RKO (cell line): ENCODE measurements at regions not wholly inside any gene's neighbourhood (a gene's known extent, or its start where the extent isn't known, plus 50 kb on each side); places are given as distances from the start of the nearest gene placed in this dataset.
"Not testable (repeated sequence)": the region's sequence is repeated elsewhere in the genome, so short reads cannot be mapped to it uniquely, and the experiment has no call there.

Experiments used
- DNase-seq: peaks from one replicate; pipeline ENCODE4 v3.0.0-alpha.2; 2016; ENCODE audit warnings: low spot score

GRCh38 chr12:24361877-24362580 lies 412.6 kb upstream of the SOX5 start:
- DNase-seq = no peak

- DNase-seq = no peak
Measured at GRCh38 chr12:24360907-24361306, 411.4 kb upstream of the SOX5 start.

GRCh38 chr12:24360461-24360860 lies 411.0 kb upstream of the SOX5 start:
- DNase-seq = no peak

- no peak for DNase-seq
Measured at GRCh38 chr12:24360057-24360456, 410.6 kb upstream of the SOX5 start.

GRCh38 chr12:24359418-24359817 lies 409.9 kb upstream of the SOX5 start:
- no peak for DNase-seq

- DNase-seq = no peak
Measured at GRCh38 chr12:24356240-24356804, 406.9 kb upstream of the SOX5 start.

GRCh38 chr12:24352363-24352762 lies 402.9 kb upstream of the SOX5 start:
- no peak for DNase-seq

- no peak for DNase-seq
Measured at GRCh38 chr12:24349051-24349799, 399.8 kb upstream of the SOX5 start.

- DNase-seq = not testable (repeated sequence)
Measured at GRCh38 chr12:24348180-24348579, 398.7 kb upstream of the SOX5 start.

- no peak for DNase-seq
Measured at GRCh38 chr12:24328261-24328660, 378.8 kb upstream of the SOX5 start.

GRCh38 chr12:24325331-24325730 lies 375.9 kb upstream of the SOX5 start:
- no peak for DNase-seq

GRCh38 chr12:24307716-24308335 lies 358.4 kb upstream of the SOX5 start:
- no peak for DNase-seq

- no peak for DNase-seq
Measured at GRCh38 chr12:24307153-24307552, 357.7 kb upstream of the SOX5 start.

GRCh38 chr12:24306001-24306400 lies 356.5 kb upstream of the SOX5 start:
- DNase-seq = no peak

GRCh38 chr12:24304285-24304684 lies 354.8 kb upstream of the SOX5 start:
- DNase-seq = no peak

- no peak for DNase-seq
Measured at GRCh38 chr12:24302708-24303107, 353.2 kb upstream of the SOX5 start.

GRCh38 chr12:24297516-24297915 lies 348.0 kb upstream of the SOX5 start:
- no peak for DNase-seq

- no peak for DNase-seq
Measured at GRCh38 chr12:24293549-24293948, 344.1 kb upstream of the SOX5 start.

GRCh38 chr12:24287963-24288362 lies 338.5 kb upstream of the SOX5 start:
- no peak for DNase-seq

GRCh38 chr12:24285448-24285847 lies 336.0 kb upstream of the SOX5 start:
- DNase-seq = no peak

- DNase-seq = no peak
Measured at GRCh38 chr12:24281341-24281740, 331.9 kb upstream of the SOX5 start.

- DNase-seq = no peak
Measured at GRCh38 chr12:24280056-24280842, 330.8 kb upstream of the SOX5 start.
